ENCODE measurements at regions not wholly inside any gene's neighbourhood (a gene's known extent, or its start where the extent isn't known, plus 50 kb on each side); places are given as distances from the start of the nearest gene placed in this dataset.

DNA sequence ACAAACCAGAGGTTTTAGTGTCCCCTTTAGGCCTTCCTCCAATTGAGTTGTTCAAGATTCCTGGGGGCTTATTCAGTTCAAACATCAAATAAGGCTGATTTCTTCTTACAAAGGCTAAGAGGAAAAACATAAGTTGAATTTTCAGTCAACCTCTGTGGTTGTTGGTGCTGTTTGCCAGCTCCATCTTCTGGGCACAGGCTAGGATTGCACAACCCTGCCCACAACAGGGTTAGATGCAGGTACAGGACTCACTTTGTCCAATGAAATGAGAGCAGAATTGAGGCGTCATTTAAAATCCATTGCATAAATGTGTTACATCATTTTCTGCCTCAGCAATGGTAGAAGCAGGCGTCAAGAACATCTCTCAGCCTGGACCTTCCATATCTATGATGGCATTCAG lies 173.3 kb downstream of the PMP22 start:
- H3K27me3 ChIP-seq, result no peaks in the 10 kb centered on the region
- H3K36me3 ChIP-seq, result no peaks in the 10 kb centered on the region
- no peaks in the 10 kb centered on the region for H3K9me3 ChIP-seq
- no peak overlapping the region for H3K27ac ChIP-seq
- 53% methylated on average over 2 of the region's 2 CpGs for WGBS (ENCODE audit: insufficient coverage, low coverage, low lambda C conversion rate, missing lambda C conversion rate)
- no peak overlapping the region for H3K4me3 ChIP-seq
- DNase-seq (peak in 1 of 3 donors; percentile 22), ATAC-seq (peak in 3 of 4 donors; percentile 48 to 68 (median 50))
- intact Hi-C loops (cut with DNase I), result no loop called here
- H3K4me1 ChIP-seq, result no peaks in the 10 kb centered on the region
- no peak for TF ChIP-seq POLR2A (IDR thresholded peaks at IDR 0.05)
- TF ChIP-seq, protein P1, sequence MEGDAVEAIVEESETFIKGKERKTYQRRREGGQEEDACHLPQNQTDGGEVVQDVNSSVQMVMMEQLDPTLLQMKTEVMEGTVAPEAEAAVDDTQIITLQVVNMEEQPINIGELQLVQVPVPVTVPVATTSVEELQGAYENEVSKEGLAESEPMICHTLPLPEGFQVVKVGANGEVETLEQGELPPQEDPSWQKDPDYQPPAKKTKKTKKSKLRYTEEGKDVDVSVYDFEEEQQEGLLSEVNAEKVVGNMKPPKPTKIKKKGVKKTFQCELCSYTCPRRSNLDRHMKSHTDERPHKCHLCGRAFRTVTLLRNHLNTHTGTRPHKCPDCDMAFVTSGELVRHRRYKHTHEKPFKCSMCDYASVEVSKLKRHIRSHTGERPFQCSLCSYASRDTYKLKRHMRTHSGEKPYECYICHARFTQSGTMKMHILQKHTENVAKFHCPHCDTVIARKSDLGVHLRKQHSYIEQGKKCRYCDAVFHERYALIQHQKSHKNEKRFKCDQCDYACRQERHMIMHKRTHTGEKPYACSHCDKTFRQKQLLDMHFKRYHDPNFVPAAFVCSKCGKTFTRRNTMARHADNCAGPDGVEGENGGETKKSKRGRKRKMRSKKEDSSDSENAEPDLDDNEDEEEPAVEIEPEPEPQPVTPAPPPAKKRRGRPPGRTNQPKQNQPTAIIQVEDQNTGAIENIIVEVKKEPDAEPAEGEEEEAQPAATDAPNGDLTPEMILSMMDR (IDR thresholded peaks at IDR 0.05), result peak in 2 of 4 donors; percentile 8 to 39

GRCh38 chr17:15090533-15090932 lies 174.6 kb downstream of the PMP22 start:
- ATAC-seq (no peak), DNase-seq (no peak)
- 61% methylated on average over 8 of the region's 8 CpGs for WGBS (ENCODE audit: insufficient coverage, low coverage, low lambda C conversion rate, missing lambda C conversion rate)
- intact Hi-C loops (cut with DNase I), result no loop called here
- Histone ChIP-seq H3K27ac (no peak overlapping the region), H3K9me3 (no peaks in the 10 kb centered on the region), H3K27me3 (no peaks in the 10 kb centered on the region), H3K4me3 (no peak overlapping the region), H3K36me3 (no peaks in the 10 kb centered on the region), H3K4me1 (no peaks in the 10 kb centered on the region)
- TF ChIP-seq, protein P1 (IDR thresholded peaks at IDR 0.05), result no peak
- no peak for TF ChIP-seq POLR2A (IDR thresholded peaks at IDR 0.05)

- H3K27ac ChIP-seq, result no peak overlapping the region
- H3K9me3 ChIP-seq, result no peaks in the 10 kb centered on the region
- no peaks in the 10 kb centered on the region for H3K4me1 ChIP-seq
- DNase-seq, result no peak
- WGBS (ENCODE audit: insufficient coverage, low coverage, low lambda C conversion rate, missing lambda C conversion rate), result 53% methylated on average over 3 of the region's 3 CpGs
- intact Hi-C loops (cut with DNase I), result no loop called here
- H3K27me3 ChIP-seq, result no peaks in the 10 kb centered on the region
- ATAC-seq, result no peak
- no peaks in the 10 kb centered on the region for H3K36me3 ChIP-seq
- no peak overlapping the region for H3K4me3 ChIP-seq
- TF ChIP-seq, protein P1 (IDR thresholded peaks at IDR 0.05), result no peak
- TF ChIP-seq POLR2A (IDR thresholded peaks at IDR 0.05), result no peak
Measured at GRCh38 chr17:15087946-15088345, 177.2 kb downstream of the PMP22 start.

- intact Hi-C loops (cut with DNase I), result no loop called here
- no peak overlapping the region for H3K4me3 ChIP-seq
- 75% methylated on average over 10 of the region's 11 CpGs for WGBS (ENCODE audit: insufficient coverage, low coverage, low lambda C conversion rate, missing lambda C conversion rate)
- no peaks in the 10 kb centered on the region for H3K27me3 ChIP-seq
- H3K36me3 ChIP-seq, result no peaks in the 10 kb centered on the region
- no peak overlapping the region for H3K27ac ChIP-seq
- no peaks in the 10 kb centered on the region for H3K4me1 ChIP-seq
- no peak for ATAC-seq
- TF ChIP-seq, protein P1 (IDR thresholded peaks at IDR 0.05), result no peak
- TF ChIP-seq POLR2A (IDR thresholded peaks at IDR 0.05), result no peak
- no peaks in the 10 kb centered on the region for H3K9me3 ChIP-seq
- DNase-seq, result no peak
Measured at GRCh38 chr17:15086776-15087295, 178.3 kb downstream of the PMP22 start.

Measured in right lobe of liver (tissue), 6 donors.